Neural cell (in vitro differentiated cells): ENCODE measurements at regions not wholly inside any gene's neighbourhood (a gene's known extent, or its start where the extent isn't known, plus 50 kb on each side); places are given as distances from the start of the nearest gene placed in this dataset.

ENCODE experiments used
- H2AFZ ChIP-seq: fragments of 200-600, 300-800 bp; sonication (generic), shearing (Covaris generic); 2 replicates; pipeline ENCODE4 v1.6.0; 2014; ENCODE audit warnings: low read depth, mild to moderate bottlenecking, antibody characterized with exemption, low read length, moderate library complexity
- H3F3A ChIP-seq: fragments of 200-600 bp; shearing (Covaris generic); 2 replicates; pipeline ENCODE4 v1.6.1; 2016; ENCODE audit warnings: mild to moderate bottlenecking, moderate library complexity, mixed read lengths, antibody characterized with exemption, low read length; ENCODE audit not compliant: insufficient read depth, poor library complexity, severe bottlenecking
- H3K27ac ChIP-seq: fragments of 200-600, 300-800 bp; sonication (generic), shearing (Covaris generic); 2 replicates; pipeline ENCODE4 v1.5.1; 2014; ENCODE audit warnings: mild to moderate bottlenecking, low read length, moderate library complexity
- H3K27me3 ChIP-seq: fragments of 300-800, 200-600 bp; sonication (generic), shearing (Covaris generic); 2 replicates; pipeline ENCODE4 v1.6.0; 2014; ENCODE audit warnings: mild to moderate bottlenecking, low read depth, low read length, moderate library complexity; ENCODE audit not compliant: insufficient read depth
- H3K36me3 ChIP-seq: fragments of 300-800, 200-600 bp; sonication (generic), shearing (Covaris generic); 2 replicates; pipeline ENCODE4 v1.5.1; 2014; ENCODE audit warnings: mild to moderate bottlenecking, antibody characterized with exemption, low read length, moderate library complexity; ENCODE audit not compliant: insufficient read depth
- H3K4me2 ChIP-seq: fragments of 300-800, 200-600 bp; sonication (generic), shearing (Covaris generic); 2 replicates; pipeline ENCODE4 v1.6.0; 2014; ENCODE audit warnings: mild to moderate bottlenecking, low read length
- H3K4me3 ChIP-seq: fragments of 300-800, 200-600 bp; sonication (generic), shearing (Covaris generic); 2 replicates; pipeline ENCODE4 v1.5.1; 2014; ENCODE audit warnings: mild to moderate bottlenecking, low read length, moderate library complexity
- H3K79me2 ChIP-seq: fragments of 200-600 bp; shearing (Covaris generic); replicated peaks from 2 replicates; pipeline ENCODE4 v1.6.0; 2014; ENCODE audit warnings: mild to moderate bottlenecking, low read length, moderate library complexity; ENCODE audit not compliant: insufficient read depth
- H3K9ac ChIP-seq: fragments of 300-800, 200-600 bp; sonication (generic), shearing (Covaris generic); 2 replicates; pipeline ENCODE4 v1.6.1; 2016; ENCODE audit warnings: mild to moderate bottlenecking, low read length, mixed read lengths
- H3K9me2 ChIP-seq: fragments of 200-600 bp; shearing (Covaris generic); 2 replicates; pipeline ENCODE4 v1.6.1; 2016; ENCODE audit warnings: mild to moderate bottlenecking, low read length, mixed read lengths; ENCODE audit not compliant: insufficient read depth
- H3K9me3 ChIP-seq: fragments of 200-600, 300-800 bp; sonication (generic), shearing (Covaris generic); 2 replicates; pipeline ENCODE4 v1.6.1; 2016; ENCODE audit warnings: mild to moderate bottlenecking, mixed run types, low read length, moderate library complexity, mixed read lengths
- H4K20me1 ChIP-seq: fragments of 200-600 bp; shearing (Covaris generic); 2 replicates; pipeline ENCODE4 v1.6.1; 2016; ENCODE audit warnings: mild to moderate bottlenecking, mixed run types; ENCODE audit not compliant: insufficient read depth
- CTCF ChIP-seq: fragments of 450-650 bp; IDR thresholded peaks from 2 replicates; pipeline ENCODE4 v1.5.1; 2014; ENCODE audit warnings: antibody characterized with exemption, mild to moderate bottlenecking, moderate library complexity; ENCODE audit not compliant: poor library complexity, severe bottlenecking
- EP300 ChIP-seq: fragments of 450-650 bp; conservative IDR thresholded peaks from 2 replicates; pipeline ENCODE4 v1.6.1; 2014; ENCODE audit warnings: antibody characterized with exemption, mild to moderate bottlenecking, moderate library complexity; ENCODE audit not compliant: poor library complexity, severe bottlenecking
- EZH2 ChIP-seq: fragments of 200-600, 300-800 bp; shearing (Covaris generic), sonication (generic); IDR thresholded peaks from 2 replicates; pipeline ENCODE4 v1.6.1; 2014; ENCODE audit warnings: antibody characterized with exemption, low read length, borderline replicate concordance, mild to moderate bottlenecking; ENCODE audit not compliant: insufficient read depth, poor library complexity, severe bottlenecking
- MXI1 ChIP-seq: fragments of 450-650 bp; conservative IDR thresholded peaks from 2 replicates; pipeline ENCODE4 v1.6.1; 2014; ENCODE audit warnings: antibody characterized with exemption, mild to moderate bottlenecking; ENCODE audit not compliant: poor library complexity, severe bottlenecking
- POLR2AphosphoS5 ChIP-seq: IDR thresholded peaks from 2 replicates; pipeline ENCODE4 v1.6.1; 2012
- RAD21 ChIP-seq: fragments of 450-650 bp; conservative IDR thresholded peaks from 2 replicates; pipeline ENCODE4 v1.6.1; 2014; ENCODE audit warnings: antibody characterized with exemption, mild to moderate bottlenecking, moderate library complexity
- SMC3 ChIP-seq: fragments of 450-650 bp; conservative IDR thresholded peaks from 2 replicates; pipeline ENCODE4 v1.6.1; 2014; ENCODE audit warnings: antibody characterized with exemption, mild to moderate bottlenecking, moderate library complexity; ENCODE audit not compliant: poor library complexity
- TAF1 ChIP-seq: IDR thresholded peaks from 2 replicates; pipeline ENCODE4 v1.6.1; 2012; ENCODE audit warnings: low read depth
- TF ChIP-seq, protein P1 (sequence below): IDR thresholded peaks from 2 replicates; pipeline ENCODE4 v1.6.1; 2012; ENCODE audit warnings: borderline replicate concordance

DNA sequence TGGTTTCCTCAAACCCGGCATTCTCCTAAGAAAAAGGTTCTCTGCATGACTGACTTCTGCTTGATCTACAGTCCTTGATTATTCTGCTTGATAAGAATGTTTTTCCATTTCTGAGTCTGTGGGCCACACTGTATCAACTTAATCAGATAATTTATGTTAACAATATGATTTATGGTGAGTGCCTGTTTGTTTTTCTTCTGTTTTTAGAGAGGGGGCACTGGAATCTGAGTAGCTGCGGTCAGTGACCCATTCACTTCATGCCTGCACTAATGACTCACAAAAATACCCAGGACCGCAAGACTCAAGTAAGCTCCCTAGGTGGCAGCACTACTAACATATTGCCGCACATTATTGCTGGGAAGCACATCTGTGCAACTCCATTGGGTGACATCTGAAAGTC is 542.3 kb upstream of the ATXN8OS start (continued):
- TF ChIP-seq EZH2 = no peak

GRCh38 chr13:69556540-69557196 is 551.0 kb upstream of the ATXN8OS start:
- Histone ChIP-seq H2AFZ (no peak overlapping the region), H3F3A (no peaks in the 10 kb centered on the region), H3K9me3 (no peaks in the 10 kb centered on the region), H3K79me2 (no peaks in the 10 kb centered on the region), H4K20me1 (no peaks in the 10 kb centered on the region), H3K36me3 (no peaks in the 10 kb centered on the region), H3K4me3 (no peak overlapping the region), H3K9ac (no peak overlapping the region), H3K9me2 (no peaks in the 10 kb centered on the region), H3K27ac (no peak overlapping the region), H3K4me2 (no peak overlapping the region), H3K27me3 (no peaks in the 10 kb centered on the region)
- TF ChIP-seq, protein P1, sequence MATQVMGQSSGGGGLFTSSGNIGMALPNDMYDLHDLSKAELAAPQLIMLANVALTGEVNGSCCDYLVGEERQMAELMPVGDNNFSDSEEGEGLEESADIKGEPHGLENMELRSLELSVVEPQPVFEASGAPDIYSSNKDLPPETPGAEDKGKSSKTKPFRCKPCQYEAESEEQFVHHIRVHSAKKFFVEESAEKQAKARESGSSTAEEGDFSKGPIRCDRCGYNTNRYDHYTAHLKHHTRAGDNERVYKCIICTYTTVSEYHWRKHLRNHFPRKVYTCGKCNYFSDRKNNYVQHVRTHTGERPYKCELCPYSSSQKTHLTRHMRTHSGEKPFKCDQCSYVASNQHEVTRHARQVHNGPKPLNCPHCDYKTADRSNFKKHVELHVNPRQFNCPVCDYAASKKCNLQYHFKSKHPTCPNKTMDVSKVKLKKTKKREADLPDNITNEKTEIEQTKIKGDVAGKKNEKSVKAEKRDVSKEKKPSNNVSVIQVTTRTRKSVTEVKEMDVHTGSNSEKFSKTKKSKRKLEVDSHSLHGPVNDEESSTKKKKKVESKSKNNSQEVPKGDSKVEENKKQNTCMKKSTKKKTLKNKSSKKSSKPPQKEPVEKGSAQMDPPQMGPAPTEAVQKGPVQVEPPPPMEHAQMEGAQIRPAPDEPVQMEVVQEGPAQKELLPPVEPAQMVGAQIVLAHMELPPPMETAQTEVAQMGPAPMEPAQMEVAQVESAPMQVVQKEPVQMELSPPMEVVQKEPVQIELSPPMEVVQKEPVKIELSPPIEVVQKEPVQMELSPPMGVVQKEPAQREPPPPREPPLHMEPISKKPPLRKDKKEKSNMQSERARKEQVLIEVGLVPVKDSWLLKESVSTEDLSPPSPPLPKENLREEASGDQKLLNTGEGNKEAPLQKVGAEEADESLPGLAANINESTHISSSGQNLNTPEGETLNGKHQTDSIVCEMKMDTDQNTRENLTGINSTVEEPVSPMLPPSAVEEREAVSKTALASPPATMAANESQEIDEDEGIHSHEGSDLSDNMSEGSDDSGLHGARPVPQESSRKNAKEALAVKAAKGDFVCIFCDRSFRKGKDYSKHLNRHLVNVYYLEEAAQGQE = no peak
- TF ChIP-seq CTCF (no peak), EP300 (no peak), SMC3 (no peak), TAF1 (no peak), MXI1 (no peak), EZH2 (no peak), RAD21 (no peak), POLR2AphosphoS5 (no peak)

DNA sequence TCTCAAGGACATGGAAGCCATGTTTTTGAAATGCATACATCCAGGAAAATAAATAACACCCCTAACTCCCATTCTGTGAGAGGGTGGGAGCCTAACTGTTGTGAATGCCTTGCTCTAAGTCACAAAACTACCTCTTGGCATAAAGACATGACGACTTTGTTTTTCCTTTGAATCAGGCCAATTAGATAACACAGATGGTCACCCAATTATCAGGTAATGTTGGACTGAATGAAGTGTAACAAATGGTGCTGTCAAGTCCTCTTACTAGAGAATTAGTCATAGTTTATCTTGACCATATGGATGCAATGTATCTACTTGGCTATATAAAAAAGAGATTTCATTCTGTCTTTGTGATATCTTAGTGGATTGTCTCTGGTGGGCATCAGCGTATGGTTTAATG is 553.6 kb upstream of the ATXN8OS start:
- Histone ChIP-seq H3K36me3 (no peaks in the 10 kb centered on the region), H3K9me3 (no peaks in the 10 kb centered on the region), H3F3A (no peaks in the 10 kb centered on the region), H3K9ac (no peak overlapping the region), H2AFZ (no peak overlapping the region), H3K4me2 (no peak overlapping the region), H3K27ac (no peak overlapping the region), H3K79me2 (no peaks in the 10 kb centered on the region), H4K20me1 (no peaks in the 10 kb centered on the region), H3K9me2 (no peaks in the 10 kb centered on the region), H3K27me3 (no peaks in the 10 kb centered on the region), H3K4me3 (no peak overlapping the region)
- TF ChIP-seq POLR2AphosphoS5 (no peak), EZH2 (no peak), MXI1 (no peak), SMC3 (no peak), TAF1 (no peak), EP300 (no peak), RAD21 (no peak), CTCF (no peak)
- TF ChIP-seq, protein P1 = no peak
